ENCODE measurements at regions not wholly inside any gene's neighbourhood (a gene's known extent, or its start where the extent isn't known, plus 50 kb on each side); places are given as distances from the start of the nearest gene placed in this dataset.

DNA sequence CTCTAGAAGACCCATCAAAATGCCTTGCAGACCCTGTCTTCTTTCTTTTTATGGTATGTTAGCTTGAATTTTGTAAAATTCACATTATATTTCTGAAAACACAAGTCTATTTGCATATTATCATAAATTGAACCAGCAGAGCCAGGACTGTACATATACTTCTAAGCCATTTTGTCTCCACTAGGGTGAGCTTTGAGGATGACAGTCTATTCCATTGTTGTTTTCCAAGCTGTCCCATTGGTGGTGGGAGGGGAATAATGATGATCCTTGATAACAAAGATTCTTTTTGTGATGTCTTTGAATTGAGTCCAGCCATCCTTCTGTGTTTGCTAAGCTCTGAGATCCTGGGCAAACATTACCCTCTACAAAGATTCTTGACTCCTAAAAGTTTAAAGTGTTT is 359.3 kb upstream of the PCDH20 start:
- TF ChIP-seq CTCF (IDR thresholded peaks at IDR 0.05) = no peak
- no peak for TF ChIP-seq POLR2AphosphoS5 (IDR thresholded peaks at IDR 0.05)

Measured in esophagus muscularis mucosa (tissue), 3 donors.